AG09309 (cell line): ENCODE measurements at regions not wholly inside any gene's neighbourhood (a gene's known extent, or its start where the extent isn't known, plus 50 kb on each side); places are given as distances from the start of the nearest gene placed in this dataset.

ENCODE experiments used
- DNase-seq: peaks from one replicate; pipeline ENCODE4 v3.0.0-alpha.2; 2010; ENCODE audit warnings: low read depth
- H3K4me3 ChIP-seq: 2 replicates; pipeline ENCODE4 v1.5.1; 2011; ENCODE audit warnings: mild to moderate bottlenecking, low read depth, low read length, moderate library complexity; ENCODE audit not compliant: control insufficient read depth
- CTCF ChIP-seq: IDR thresholded peaks from 2 replicates; pipeline ENCODE4 v1.5.1; 2011; ENCODE audit warnings: mild to moderate bottlenecking, low read depth, low read length, inconsistent platforms; ENCODE audit not compliant: insufficient read depth, control insufficient read depth; ENCODE audit errors: missing control alignments

- no peak for TF ChIP-seq CTCF
- DNase-seq, result no peak
- H3K4me3 ChIP-seq, result no peak overlapping the region
Measured at GRCh38 chr9:111180811-111181210, 142.5 kb upstream of the LPAR1 start.

DNA sequence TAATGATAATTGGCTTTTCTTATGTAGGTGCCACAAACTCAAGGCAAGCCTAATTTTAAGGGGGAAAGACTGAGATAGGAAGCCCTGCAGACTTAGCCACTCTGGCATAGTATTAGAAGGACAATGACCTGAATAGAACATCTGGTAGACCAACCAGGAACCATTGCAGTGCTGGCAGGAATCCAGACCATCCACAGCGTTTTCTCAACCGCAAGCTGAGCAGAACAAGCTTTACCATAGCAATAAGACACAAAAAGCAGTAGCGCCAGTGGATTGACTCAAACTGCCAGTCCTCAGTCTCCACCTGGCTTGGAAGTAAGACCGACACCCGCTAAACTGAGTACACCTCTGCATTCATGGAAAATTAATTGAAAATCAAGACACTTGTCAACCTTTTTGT, 141.3 kb upstream of the LPAR1 start:
- TF ChIP-seq CTCF, result no peak
- no peak overlapping the region for H3K4me3 ChIP-seq
- no peak for DNase-seq

DNA sequence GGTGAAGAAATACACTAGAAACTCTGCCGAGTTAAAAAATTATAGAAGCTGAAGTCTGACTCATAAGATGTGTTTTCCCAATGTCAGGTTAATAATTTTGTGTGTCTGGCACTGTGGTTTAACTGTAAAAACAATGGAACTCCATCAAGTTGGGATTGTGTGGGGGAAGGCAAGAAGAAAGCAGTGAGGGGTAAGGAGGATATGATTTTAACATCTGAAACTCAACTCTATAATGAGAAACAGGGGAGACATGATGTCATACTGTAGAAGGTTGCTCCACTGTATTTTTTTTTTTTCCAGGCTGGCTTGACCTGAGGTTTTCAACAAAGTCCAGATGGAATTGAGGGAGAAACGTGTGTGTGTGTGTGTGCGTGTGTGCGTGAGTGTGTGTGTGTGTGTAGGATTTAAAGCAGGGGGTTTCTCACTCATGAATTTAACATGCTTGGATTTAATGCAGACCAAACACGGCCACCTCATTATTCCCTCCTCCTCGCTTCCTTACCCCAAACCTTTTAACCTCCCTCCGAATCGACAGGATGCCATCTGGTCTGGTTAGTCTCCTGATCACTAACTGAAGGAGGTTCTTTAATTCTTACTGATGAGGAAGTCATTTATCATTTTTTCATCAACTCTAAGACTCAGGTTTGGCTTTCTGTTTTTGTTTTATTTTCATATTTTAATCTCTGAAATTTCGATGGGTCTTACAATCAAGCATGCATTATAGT, 140.2 kb upstream of the LPAR1 start:
- peak; percentile 97 for DNase-seq
- peak overlapping the region; percentile 4 for H3K4me3 ChIP-seq
- no peak for TF ChIP-seq CTCF

DNA sequence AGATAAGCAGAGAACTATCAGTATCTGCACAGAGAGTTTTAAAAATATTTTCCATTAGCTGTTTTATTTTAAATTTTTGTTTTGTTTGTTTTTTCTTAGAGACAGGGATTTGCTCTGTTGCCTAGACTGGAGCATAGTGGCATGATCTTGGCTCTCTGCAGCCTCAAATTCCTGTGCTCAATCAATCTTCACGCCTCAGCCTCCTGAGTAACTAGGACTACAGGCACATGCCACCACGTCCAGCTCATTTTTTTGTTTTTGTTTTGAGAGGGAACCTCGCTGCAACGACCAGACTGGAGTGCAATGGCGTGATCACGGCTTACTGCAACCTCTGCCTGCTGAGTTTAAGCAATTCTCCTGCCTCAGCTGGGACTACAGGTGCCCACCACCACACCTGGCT, 138.2 kb upstream of the LPAR1 start:
- no peak for TF ChIP-seq CTCF
- no peak overlapping the region for H3K4me3 ChIP-seq
- no peak for DNase-seq

DNA sequence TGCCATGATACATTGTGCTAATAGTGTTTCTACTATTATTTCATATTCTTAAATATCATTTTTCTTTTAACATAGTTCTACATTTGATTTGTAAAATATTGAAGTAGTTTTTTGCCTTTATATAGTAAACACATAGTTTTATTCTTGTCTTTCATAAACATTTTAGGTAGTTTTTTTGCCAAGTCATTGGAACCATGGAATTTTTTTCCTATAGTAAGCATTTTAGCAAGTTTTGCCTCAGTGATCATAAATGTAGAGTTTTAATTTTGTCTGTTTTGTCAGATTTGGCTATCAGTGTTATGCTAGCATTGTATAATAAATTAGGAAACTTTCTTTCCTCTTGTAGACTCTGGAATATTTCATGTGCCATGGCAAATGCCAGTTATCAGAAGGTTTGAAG, 137.1 kb upstream of the LPAR1 start:
- no peak for TF ChIP-seq CTCF
- no peak overlapping the region for H3K4me3 ChIP-seq
- no peak for DNase-seq

DNA sequence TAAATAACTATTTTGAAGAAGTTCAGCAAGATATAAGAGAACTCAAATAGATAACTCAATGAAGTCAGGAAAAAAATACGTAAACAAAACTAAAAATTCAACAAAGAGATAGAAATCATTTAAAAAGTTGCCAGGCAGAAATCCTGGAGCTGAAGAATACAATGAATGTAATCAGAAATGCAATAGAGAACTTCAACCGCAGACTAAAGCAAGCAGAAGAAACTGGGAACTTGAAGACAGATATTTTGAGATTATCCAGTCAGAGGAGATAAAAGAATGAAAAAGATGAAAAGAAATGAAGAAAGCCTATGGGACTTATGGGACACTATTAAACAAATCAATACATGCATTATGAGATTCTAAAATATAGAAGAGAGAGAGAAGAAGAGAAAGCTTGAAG, 129.1 kb upstream of the LPAR1 start:
- TF ChIP-seq CTCF, result no peak
- DNase-seq, result no peak
- H3K4me3 ChIP-seq, result no peak overlapping the region

GRCh38 chr9:111163716-111164389, 125.6 kb upstream of the LPAR1 start:
- DNase-seq, result no peak
- TF ChIP-seq CTCF, result no peak

More at GRCh38 chr9:111163716-111164389, 125.6 kb upstream of the LPAR1 start:
- no peak overlapping the region for H3K4me3 ChIP-seq
